ENCODE measurements at regions not wholly inside any gene's neighbourhood (a gene's known extent, or its start where the extent isn't known, plus 50 kb on each side); places are given as distances from the start of the nearest gene placed in this dataset.
A peak's percentile ranks its signal among the peaks of the same experiment; 100 is the strongest.
"Not testable (repeated sequence)": the region's sequence is repeated elsewhere in the genome, so short reads cannot be mapped to it uniquely, and the experiment has no call there.

- no peak for DNase-seq
These were observed 77.0 kb downstream of the CCDC71L start for GRCh38 chr7:106583706-106584690.

- DNase-seq = no peak
These were observed 77.9 kb downstream of the CCDC71L start for GRCh38 chr7:106583100-106583499.

GRCh38 chr7:106582365-106582764 is 78.6 kb downstream of the CCDC71L start:
- no peak for DNase-seq

GRCh38 chr7:106579086-106579485 is 81.9 kb downstream of the CCDC71L start:
- DNase-seq = not testable (repeated sequence)

GRCh38 chr7:106575138-106575823 is 85.7 kb downstream of the CCDC71L start:
- DNase-seq = no peak

GRCh38 chr7:106573738-106574137 is 87.2 kb downstream of the CCDC71L start:
- DNase-seq = no peak

- no peak for DNase-seq
These were observed 87.8 kb downstream of the CCDC71L start for GRCh38 chr7:106573125-106573663.

- no peak for DNase-seq
These were observed 88.4 kb downstream of the CCDC71L start for GRCh38 chr7:106572394-106573124.

GRCh38 chr7:106571563-106571962 is 89.4 kb downstream of the CCDC71L start:
- no peak for DNase-seq

- DNase-seq = no peak
These were observed 90.0 kb downstream of the CCDC71L start for GRCh38 chr7:106570948-106571418.

- no peak for DNase-seq
These were observed 90.8 kb downstream of the CCDC71L start for GRCh38 chr7:106570146-106570545.

GRCh38 chr7:106569500-106569929 is 91.4 kb downstream of the CCDC71L start:
- DNase-seq = no peak

- peak in 1 of 2 experiments; percentile 70 for DNase-seq
These were observed 92.1 kb downstream of the CCDC71L start for GRCh38 chr7:106568680-106569499.

- DNase-seq = no peak
These were observed 92.8 kb downstream of the CCDC71L start for GRCh38 chr7:106568002-106568679.

- DNase-seq = not testable (repeated sequence)
These were observed 93.6 kb downstream of the CCDC71L start for GRCh38 chr7:106567204-106568001.

GRCh38 chr7:106566672-106567071 is 94.3 kb downstream of the CCDC71L start:
- no peak for DNase-seq

GRCh38 chr7:106566196-106566595 is 94.8 kb downstream of the CCDC71L start:
- DNase-seq = no peak

GRCh38 chr7:106565428-106565827 is 95.5 kb downstream of the CCDC71L start:
- no peak for DNase-seq

- no peak for DNase-seq
These were observed 97.3 kb downstream of the CCDC71L start for GRCh38 chr7:106563466-106564150.
